ENCODE measurements at regions not wholly inside any gene's neighbourhood (a gene's known extent, or its start where the extent isn't known, plus 50 kb on each side); places are given as distances from the start of the nearest gene placed in this dataset.
"Not testable (repeated sequence)": the region's sequence is repeated elsewhere in the genome, so short reads cannot be mapped to it uniquely, and the experiment has no call there.

- no peak overlapping the region for H3K27ac Mint-ChIP-seq
These were observed 188.0 kb upstream of the RPL34 start for GRCh38 chr4:108432418-108432817.

GRCh38 chr4:108431986-108432385, 188.4 kb upstream of the RPL34 start:
- ATAC-seq, result no peak
- Mint-ChIP-seq H3K27me3 (peaks cover 0 to 4% of the 10 kb centered on the region in 2 donors), H3K27ac (no peak overlapping the region), H3K9me3 (no peaks in the 10 kb centered on the region), H3K4me3 (no peak overlapping the region), H3K36me3 (no peaks in the 10 kb centered on the region), H3K4me1 (ENCODE audit: low read depth in 2 of 2) (peaks cover 12 to 14% of the 10 kb centered on the region in 2 donors)
- no peak for DNase-seq (ENCODE audit: low spot score)

More at GRCh38 chr4:108432418-108432817, 188.0 kb upstream of the RPL34 start:
- Mint-ChIP-seq H3K27me3 (peaks cover 0 to 4% of the 10 kb centered on the region in 2 donors), H3K36me3 (no peaks in the 10 kb centered on the region), H3K9me3 (peaks cover 2% of the 10 kb centered on the region), H3K4me1 (ENCODE audit: low read depth in 2 of 2) (peaks cover 12 to 14% of the 10 kb centered on the region in 2 donors), H3K4me3 (no peak overlapping the region)
- ATAC-seq, result no peak
- DNase-seq (ENCODE audit: low spot score), result no peak

DNA sequence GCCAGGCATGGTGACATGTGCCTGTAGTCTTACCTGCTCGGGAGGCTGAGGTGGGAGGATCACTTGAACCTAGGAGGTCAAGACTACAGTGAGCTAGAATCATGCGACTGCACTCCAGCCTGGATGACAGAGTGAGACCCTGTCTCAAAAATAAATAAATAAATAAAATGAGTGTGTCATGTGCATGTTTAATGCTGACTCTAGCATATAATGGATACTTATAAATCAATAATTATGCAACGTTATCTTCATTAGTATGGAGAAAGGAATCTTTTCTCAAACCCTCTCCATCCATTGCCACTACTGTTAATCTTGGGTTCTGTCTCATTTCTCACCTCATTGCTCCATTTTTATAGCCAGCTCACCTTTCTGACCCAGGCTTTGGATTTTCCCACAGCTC, 189.5 kb upstream of the RPL34 start:
- DNase-seq (ENCODE audit: low spot score) (no peak), ATAC-seq (no peak)
- no peaks in the 10 kb centered on the region for H3K9me3 Mint-ChIP-seq
- peaks cover 0 to 4% of the 10 kb centered on the region in 2 donors for H3K27me3 Mint-ChIP-seq
- no peak overlapping the region for H3K27ac Mint-ChIP-seq
- peaks cover 14 to 20% of the 10 kb centered on the region in 2 donors for H3K4me1 Mint-ChIP-seq (ENCODE audit: low read depth in 2 of 2)
- no peak overlapping the region for H3K4me3 Mint-ChIP-seq
- H3K36me3 Mint-ChIP-seq, result no peaks in the 10 kb centered on the region

DNA sequence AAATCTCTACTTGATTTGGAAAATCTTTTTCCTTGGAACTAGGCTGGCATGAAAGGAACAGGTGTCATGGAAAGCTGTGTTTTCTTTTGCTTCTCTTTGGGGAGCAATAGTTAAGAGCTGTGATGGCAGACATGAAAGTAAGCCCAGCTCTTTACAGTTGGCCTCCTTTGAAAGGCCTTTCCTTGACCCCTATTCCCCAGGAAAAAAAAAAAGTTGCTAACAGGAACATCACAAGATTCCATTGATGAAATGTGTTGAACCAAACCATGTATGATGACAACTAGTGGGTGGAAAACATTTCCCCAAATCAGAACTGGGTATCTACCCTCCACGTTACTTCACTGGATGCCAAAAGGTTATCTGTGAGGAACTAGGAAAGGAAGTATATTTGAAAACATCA, 190.7 kb upstream of the RPL34 start:
- H3K4me1 Mint-ChIP-seq (ENCODE audit: low read depth in 2 of 2), result peaks cover 14 to 20% of the 10 kb centered on the region in 2 donors
- DNase-seq (ENCODE audit: low spot score) (no peak), ATAC-seq (no peak)
- peaks cover 0 to 4% of the 10 kb centered on the region in 2 donors for H3K27me3 Mint-ChIP-seq
- H3K27ac Mint-ChIP-seq, result no peak overlapping the region
- H3K9me3 Mint-ChIP-seq, result no peaks in the 10 kb centered on the region
- no peak overlapping the region for H3K4me3 Mint-ChIP-seq
- H3K36me3 Mint-ChIP-seq, result no peaks in the 10 kb centered on the region

- ATAC-seq, result no peak
- H3K27ac Mint-ChIP-seq, result no peak overlapping the region
- peaks cover 9 to 18% of the 10 kb centered on the region in 2 donors for H3K4me1 Mint-ChIP-seq (ENCODE audit: low read depth in 2 of 2)
- H3K27me3 Mint-ChIP-seq, result peaks cover 0 to 7% of the 10 kb centered on the region in 2 donors
- no peaks in the 10 kb centered on the region for H3K9me3 Mint-ChIP-seq
- H3K36me3 Mint-ChIP-seq, result no peaks in the 10 kb centered on the region
- H3K4me3 Mint-ChIP-seq, result no peak overlapping the region
- no peak for DNase-seq (ENCODE audit: low spot score)
These were observed 191.5 kb upstream of the RPL34 start for GRCh38 chr4:108428923-108429322.

GRCh38 chr4:108427946-108428485, 192.4 kb upstream of the RPL34 start:
- Mint-ChIP-seq H3K4me1 (ENCODE audit: low read depth in 2 of 2) (peaks cover 4 to 12% of the 10 kb centered on the region in 2 donors), H3K36me3 (no peaks in the 10 kb centered on the region), H3K27me3 (peaks cover 2 to 9% of the 10 kb centered on the region in 2 donors), H3K9me3 (peaks cover 2% of the 10 kb centered on the region), H3K4me3 (no peak overlapping the region), H3K27ac (no peak overlapping the region)
- DNase-seq (ENCODE audit: low spot score) (no peak), ATAC-seq (no peak)

GRCh38 chr4:108426493-108426892, 193.9 kb upstream of the RPL34 start:
- Mint-ChIP-seq H3K4me3 (no peak overlapping the region), H3K36me3 (no peaks in the 10 kb centered on the region), H3K9me3 (peaks cover 3% of the 10 kb centered on the region), H3K27me3 (peaks cover 10 to 13% of the 10 kb centered on the region in 2 donors), H3K27ac (no peak overlapping the region), H3K4me1 (ENCODE audit: low read depth in 2 of 2) (peaks cover 0 to 8% of the 10 kb centered on the region in 2 donors)
- DNase-seq (ENCODE audit: low spot score) (no peak), ATAC-seq (no peak)

GRCh38 chr4:108425988-108426387, 194.4 kb upstream of the RPL34 start:
- no peak overlapping the region for H3K27ac Mint-ChIP-seq
- peaks cover 10 to 15% of the 10 kb centered on the region in 2 donors for H3K27me3 Mint-ChIP-seq
- H3K4me1 Mint-ChIP-seq (ENCODE audit: low read depth in 2 of 2), result peaks cover 0 to 8% of the 10 kb centered on the region in 2 donors
- no peaks in the 10 kb centered on the region for H3K36me3 Mint-ChIP-seq
- H3K4me3 Mint-ChIP-seq, result no peak overlapping the region
- peaks cover 3% of the 10 kb centered on the region for H3K9me3 Mint-ChIP-seq
- no peak for ATAC-seq
- no peak for DNase-seq (ENCODE audit: low spot score)

DNA sequence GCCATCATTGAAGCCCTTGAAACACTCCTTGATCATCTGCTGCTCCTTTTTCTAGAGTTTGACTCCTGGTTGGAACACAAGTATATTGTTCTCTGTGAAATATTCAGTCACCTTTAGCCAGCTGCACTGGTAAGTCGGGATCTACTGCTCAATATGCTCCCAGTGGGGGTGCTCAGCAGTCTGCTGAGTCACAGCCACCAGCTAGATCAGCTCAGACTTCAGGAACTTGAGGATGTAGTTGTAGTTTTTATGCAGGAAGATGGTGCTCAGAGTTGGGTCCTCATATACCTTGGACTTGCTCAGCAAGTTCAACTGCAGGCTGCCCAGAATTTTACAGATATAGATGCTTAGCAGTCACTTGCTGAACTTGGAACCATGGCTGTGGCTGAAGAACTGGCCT, 202.5 kb upstream of the RPL34 start:
- no peak overlapping the region for H3K4me3 Mint-ChIP-seq
- H3K4me1 Mint-ChIP-seq (ENCODE audit: low read depth in 2 of 2), result peaks cover 0 to 3% of the 10 kb centered on the region in 2 donors

DNA sequence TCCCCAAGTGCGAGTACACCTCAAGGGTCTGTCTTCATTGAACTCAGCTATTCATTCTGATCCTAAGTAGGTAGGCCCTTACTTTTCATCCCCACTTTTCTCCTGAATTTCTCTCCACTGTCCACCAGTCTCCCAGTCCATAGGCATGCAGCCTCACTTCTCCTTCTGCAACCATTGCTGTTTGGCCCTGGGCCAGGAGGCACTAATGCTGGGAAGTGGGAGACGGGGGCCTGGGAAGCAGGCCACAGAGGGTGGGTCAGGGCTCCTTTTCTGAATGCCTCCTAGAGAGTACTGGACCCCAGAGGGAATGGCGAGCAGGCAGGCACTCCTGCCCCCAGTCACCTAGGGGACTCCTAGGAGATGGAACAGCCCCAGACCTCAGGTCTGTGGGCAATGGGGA, 203.5 kb upstream of the RPL34 start:
- no peak for ATAC-seq
- no peaks in the 10 kb centered on the region for H3K9me3 Mint-ChIP-seq
- H3K27ac Mint-ChIP-seq, result no peak overlapping the region
- peaks cover 0 to 3% of the 10 kb centered on the region in 2 donors for H3K4me1 Mint-ChIP-seq (ENCODE audit: low read depth in 2 of 2)
- DNase-seq (ENCODE audit: low spot score), result no peak
- peaks cover 11 to 18% of the 10 kb centered on the region in 2 donors for H3K27me3 Mint-ChIP-seq
- H3K36me3 Mint-ChIP-seq, result no peaks in the 10 kb centered on the region
- H3K4me3 Mint-ChIP-seq, result no peak overlapping the region

More for the DNA sequence above, 202.5 kb upstream of the RPL34 start:
- Mint-ChIP-seq H3K36me3 (no peaks in the 10 kb centered on the region), H3K27ac (no peak overlapping the region), H3K9me3 (no peaks in the 10 kb centered on the region), H3K27me3 (peaks cover 14 to 24% of the 10 kb centered on the region in 2 donors)
- ATAC-seq (no peak), DNase-seq (ENCODE audit: low spot score) (no peak)

GRCh38 chr4:108415389-108415788, 205.0 kb upstream of the RPL34 start:
- H3K27me3 Mint-ChIP-seq, result peaks cover 16 to 19% of the 10 kb centered on the region in 2 donors
- no peak overlapping the region for H3K4me3 Mint-ChIP-seq
- H3K27ac Mint-ChIP-seq, result no peak overlapping the region
- DNase-seq (ENCODE audit: low spot score) (no peak), ATAC-seq (no peak)
- no peaks in the 10 kb centered on the region for H3K9me3 Mint-ChIP-seq
- no peaks in the 10 kb centered on the region for H3K36me3 Mint-ChIP-seq
- peaks cover 0 to 3% of the 10 kb centered on the region in 2 donors for H3K4me1 Mint-ChIP-seq (ENCODE audit: low read depth in 2 of 2)

DNA sequence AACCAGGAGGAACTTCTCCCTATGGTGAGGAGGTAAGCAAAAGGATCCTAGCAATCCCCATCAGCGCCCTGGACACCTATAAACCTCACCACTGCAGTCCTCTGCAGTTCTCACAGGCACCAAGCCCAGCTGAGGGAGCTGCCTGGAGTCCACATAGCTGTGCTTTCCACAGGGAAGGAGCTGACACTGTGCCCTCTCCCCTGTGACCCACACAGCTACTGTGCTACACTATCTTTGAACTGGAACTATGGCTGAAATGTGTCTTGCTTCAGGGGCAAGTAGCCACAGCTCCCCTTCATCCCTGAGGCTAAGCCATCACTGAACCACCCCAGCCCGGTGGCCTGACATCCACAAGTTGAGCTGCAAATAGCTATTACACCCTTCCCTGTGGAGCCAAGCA, 208.5 kb upstream of the RPL34 start:
- no peak for DNase-seq (ENCODE audit: low spot score)
- Mint-ChIP-seq H3K4me3 (no peak overlapping the region), H3K36me3 (no peaks in the 10 kb centered on the region), H3K27ac (no peak overlapping the region), H3K4me1 (ENCODE audit: low read depth in 2 of 2) (peaks cover 0 to 3% of the 10 kb centered on the region in 2 donors), H3K27me3 (peaks cover 6 to 8% of the 10 kb centered on the region in 2 donors), H3K9me3 (no peaks in the 10 kb centered on the region)
- no peak for ATAC-seq

GRCh38 chr4:108409691-108410090, 210.7 kb upstream of the RPL34 start:
- peaks cover 6 to 10% of the 10 kb centered on the region in 2 donors for H3K27me3 Mint-ChIP-seq
- not testable (repeated sequence) for H3K4me1 Mint-ChIP-seq (ENCODE audit: low read depth in 2 of 2); H3K36me3 Mint-ChIP-seq; H3K4me3 Mint-ChIP-seq; H3K27ac Mint-ChIP-seq; ATAC-seq; DNase-seq (ENCODE audit: low spot score); H3K9me3 Mint-ChIP-seq

- no peaks in the 10 kb centered on the region for H3K4me1 Mint-ChIP-seq (ENCODE audit: low read depth in 2 of 2)
These were observed 214.8 kb upstream of the RPL34 start for GRCh38 chr4:108405586-108405985.

DNA sequence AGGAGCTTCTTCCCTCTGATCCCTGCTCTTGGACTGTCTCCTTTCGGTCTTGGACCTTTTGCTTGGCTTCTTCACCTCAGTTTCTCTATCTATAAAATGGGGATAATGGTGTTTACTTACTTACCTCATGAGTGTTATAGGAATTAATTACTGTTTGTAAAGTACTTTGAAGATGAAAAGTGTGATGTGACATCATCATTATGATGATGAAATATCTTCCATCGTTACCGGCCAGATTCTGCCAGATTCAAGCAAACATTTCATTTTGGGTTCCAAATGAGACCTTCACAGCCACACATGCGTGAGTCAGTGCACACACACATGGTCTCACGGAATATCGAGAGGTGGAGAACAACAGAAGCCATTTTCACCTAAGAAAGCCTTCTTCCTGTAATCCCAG, 220.1 kb upstream of the RPL34 start:
- DNase-seq (ENCODE audit: low spot score) (no peak), ATAC-seq (no peak)
- H3K4me3 Mint-ChIP-seq, result no peak overlapping the region
- H3K27ac Mint-ChIP-seq, result no peak overlapping the region
- peaks cover 3% of the 10 kb centered on the region in 2 donors for H3K27me3 Mint-ChIP-seq
- H3K9me3 Mint-ChIP-seq, result no peaks in the 10 kb centered on the region
- H3K4me1 Mint-ChIP-seq (ENCODE audit: low read depth in 2 of 2), result no peaks in the 10 kb centered on the region
- H3K36me3 Mint-ChIP-seq, result no peaks in the 10 kb centered on the region

More at GRCh38 chr4:108405586-108405985, 214.8 kb upstream of the RPL34 start:
- peaks cover 4% of the 10 kb centered on the region for H3K9me3 Mint-ChIP-seq
- no peak overlapping the region for H3K27ac Mint-ChIP-seq
- no peak overlapping the region for H3K4me3 Mint-ChIP-seq
- peak in 1 of 2 donors; percentile 48 for ATAC-seq
- H3K27me3 Mint-ChIP-seq, result peaks cover 0 to 4% of the 10 kb centered on the region in 2 donors
- DNase-seq (ENCODE audit: low spot score), result no peak
- H3K36me3 Mint-ChIP-seq, result no peaks in the 10 kb centered on the region

Data from natural killer cell treated with Interleukin-12 subunit alpha and Interleukin-12 subunit beta and Interleukin-15 and Interleukin-18, amount 100 ng/mL, for 72 hours (primary cell).